ENCODE measurements at regions not wholly inside any gene's neighbourhood (a gene's known extent, or its start where the extent isn't known, plus 50 kb on each side); places are given as distances from the start of the nearest gene placed in this dataset.

GRCh38 chr10:85231534-85232270 lies 903.3 kb downstream of the CCSER2 start:
- TF ChIP-seq CTCF (IDR thresholded peaks at IDR 0.05) (no peak), POLR2A (IDR thresholded peaks at IDR 0.05) (no peak)
